Fibroblast of lung (primary cell): ENCODE measurements at regions not wholly inside any gene's neighbourhood (a gene's known extent, or its start where the extent isn't known, plus 50 kb on each side); places are given as distances from the start of the nearest gene placed in this dataset.

ENCODE experiments used
- EZH2 ChIP-seq: IDR thresholded peaks from 2 replicates; pipeline ENCODE4 v1.5.1; 2012; ENCODE audit warnings: low read length, control low read depth, mild to moderate bottlenecking; ENCODE audit errors: missing control alignments
- TF ChIP-seq, protein P1 (sequence below), 2 donors: IDR thresholded peaks in 1 of 2; conservative IDR thresholded peaks in 1 of 2; 1 replicate in 1 of 2; 2 replicates in 1 of 2; pipeline ENCODE4 v1.5.1; 2011 to 2012; ENCODE audit warnings: low read length in 2 of 2, control low read depth in 1 of 2, inconsistent platforms in 1 of 2, low read depth in 1 of 2, mild to moderate bottlenecking in 1 of 2

DNA sequence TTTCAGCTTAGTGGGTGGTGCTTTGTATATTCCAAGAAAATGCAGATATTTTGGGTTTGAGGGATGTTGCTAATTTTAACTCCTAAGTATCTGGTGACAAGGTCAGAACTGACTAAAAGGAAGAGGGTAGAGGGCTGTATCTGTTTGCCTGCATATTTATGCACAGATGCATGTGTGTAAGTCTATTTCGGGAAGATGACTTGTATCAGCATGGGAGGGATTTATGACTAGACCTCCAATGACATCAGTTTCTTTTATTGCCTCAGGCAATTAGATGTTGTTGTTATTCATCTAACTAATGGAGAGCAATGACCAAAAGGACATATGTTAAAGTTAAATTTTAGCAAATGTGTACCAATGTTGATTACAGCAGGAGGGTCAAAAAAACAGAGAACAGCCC is 734.3 kb downstream of the QKI start:
- TF ChIP-seq, protein P1, sequence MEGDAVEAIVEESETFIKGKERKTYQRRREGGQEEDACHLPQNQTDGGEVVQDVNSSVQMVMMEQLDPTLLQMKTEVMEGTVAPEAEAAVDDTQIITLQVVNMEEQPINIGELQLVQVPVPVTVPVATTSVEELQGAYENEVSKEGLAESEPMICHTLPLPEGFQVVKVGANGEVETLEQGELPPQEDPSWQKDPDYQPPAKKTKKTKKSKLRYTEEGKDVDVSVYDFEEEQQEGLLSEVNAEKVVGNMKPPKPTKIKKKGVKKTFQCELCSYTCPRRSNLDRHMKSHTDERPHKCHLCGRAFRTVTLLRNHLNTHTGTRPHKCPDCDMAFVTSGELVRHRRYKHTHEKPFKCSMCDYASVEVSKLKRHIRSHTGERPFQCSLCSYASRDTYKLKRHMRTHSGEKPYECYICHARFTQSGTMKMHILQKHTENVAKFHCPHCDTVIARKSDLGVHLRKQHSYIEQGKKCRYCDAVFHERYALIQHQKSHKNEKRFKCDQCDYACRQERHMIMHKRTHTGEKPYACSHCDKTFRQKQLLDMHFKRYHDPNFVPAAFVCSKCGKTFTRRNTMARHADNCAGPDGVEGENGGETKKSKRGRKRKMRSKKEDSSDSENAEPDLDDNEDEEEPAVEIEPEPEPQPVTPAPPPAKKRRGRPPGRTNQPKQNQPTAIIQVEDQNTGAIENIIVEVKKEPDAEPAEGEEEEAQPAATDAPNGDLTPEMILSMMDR (conservative IDR thresholded peaks at IDR 0.05 in 1 of 2, IDR thresholded peaks at IDR 0.05 in 1 of 2; ENCODE audit: low read depth in 1 of 2, low read length in 2 of 2): no peak
- TF ChIP-seq EZH2: no peak
